H1 (cell line): ENCODE measurements at regions not wholly inside any gene's neighbourhood (a gene's known extent, or its start where the extent isn't known, plus 50 kb on each side); places are given as distances from the start of the nearest gene placed in this dataset.

Experiments
- ASH2L ChIP-seq: fragments of 200-600, 300-600 bp; sonication (generic); IDR thresholded peaks from one replicate; pipeline ENCODE4 v1.7.1; 2017; ENCODE audit warnings: low read length
- CREB1 ChIP-seq: IDR thresholded peaks from 2 replicates; pipeline ENCODE4 v1.6.1; 2012; ENCODE audit warnings: inconsistent platforms
- MAFK ChIP-seq: IDR thresholded peaks from 2 replicates; pipeline ENCODE4 v1.6.1; 2012; ENCODE audit warnings: low read depth, mild to moderate bottlenecking, improper control_type of control experiment, low read length
- SIRT6 ChIP-seq: IDR thresholded peaks from one replicate; pipeline ENCODE4 v1.7.1; 2012; ENCODE audit warnings: low read length, inconsistent platforms
- TF ChIP-seq, protein P1 (sequence below): IDR thresholded peaks from 2 replicates; pipeline ENCODE4 v1.6.1; 2012; ENCODE audit warnings: inconsistent platforms

DNA sequence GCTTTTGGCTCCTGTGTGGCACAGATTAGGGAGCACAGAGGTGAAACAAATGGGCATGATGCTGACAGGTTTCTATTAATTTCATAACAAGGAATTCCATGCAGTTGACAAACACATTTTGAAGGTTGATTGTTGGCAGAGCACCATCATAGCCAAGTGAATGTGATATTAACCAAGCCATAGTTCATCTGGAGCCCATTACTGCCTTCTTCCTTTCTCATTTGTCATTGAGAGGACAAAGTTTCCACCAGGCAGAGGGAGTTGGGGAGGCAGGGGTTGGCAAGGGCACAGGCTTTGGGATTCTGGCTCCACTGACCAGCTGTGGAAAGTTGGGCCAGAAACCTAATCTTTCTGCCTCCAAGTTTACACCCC is 325.2 kb downstream of the MFSD1 start (continued):
- TF ChIP-seq CREB1 (no peak), ASH2L (no peak), MAFK (no peak), SIRT6 (no peak)
- TF ChIP-seq, protein P1, sequence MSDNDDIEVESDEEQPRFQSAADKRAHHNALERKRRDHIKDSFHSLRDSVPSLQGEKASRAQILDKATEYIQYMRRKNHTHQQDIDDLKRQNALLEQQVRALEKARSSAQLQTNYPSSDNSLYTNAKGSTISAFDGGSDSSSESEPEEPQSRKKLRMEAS, result no peak
